ENCODE measurements at regions not wholly inside any gene's neighbourhood (a gene's known extent, or its start where the extent isn't known, plus 50 kb on each side); places are given as distances from the start of the nearest gene placed in this dataset.

DNA sequence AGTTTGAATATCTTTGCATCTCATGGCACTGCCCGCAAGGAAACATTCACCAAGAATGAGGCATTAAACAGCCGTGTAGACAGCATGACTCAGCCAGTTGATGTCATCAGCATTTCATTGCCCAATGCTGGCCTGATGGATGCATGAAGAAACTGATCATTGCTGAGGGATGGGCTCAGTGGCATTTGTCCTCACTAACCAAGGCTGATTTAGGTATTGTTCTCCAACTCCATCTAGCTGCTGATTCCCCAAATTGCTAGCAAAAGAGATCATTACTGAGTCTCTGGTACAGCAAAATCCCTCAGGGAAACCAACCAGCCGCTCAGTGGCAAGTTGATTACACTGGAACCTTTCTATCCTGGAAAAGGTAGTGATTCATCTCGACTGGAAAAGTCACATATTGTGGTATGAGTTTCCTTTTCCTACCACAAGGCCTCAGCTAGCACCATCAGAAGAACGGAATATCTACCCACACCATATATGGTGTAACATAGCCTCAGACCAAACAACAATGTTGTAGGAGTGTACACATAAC is 186.5 kb upstream of the GAP43 start (continued):
- TF ChIP-seq, protein P1, sequence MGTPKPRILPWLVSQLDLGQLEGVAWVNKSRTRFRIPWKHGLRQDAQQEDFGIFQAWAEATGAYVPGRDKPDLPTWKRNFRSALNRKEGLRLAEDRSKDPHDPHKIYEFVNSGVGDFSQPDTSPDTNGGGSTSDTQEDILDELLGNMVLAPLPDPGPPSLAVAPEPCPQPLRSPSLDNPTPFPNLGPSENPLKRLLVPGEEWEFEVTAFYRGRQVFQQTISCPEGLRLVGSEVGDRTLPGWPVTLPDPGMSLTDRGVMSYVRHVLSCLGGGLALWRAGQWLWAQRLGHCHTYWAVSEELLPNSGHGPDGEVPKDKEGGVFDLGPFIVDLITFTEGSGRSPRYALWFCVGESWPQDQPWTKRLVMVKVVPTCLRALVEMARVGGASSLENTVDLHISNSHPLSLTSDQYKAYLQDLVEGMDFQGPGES (IDR thresholded peaks at IDR 0.05) = no peak
- TF ChIP-seq NR2C1 (IDR thresholded peaks at IDR 0.05) = no peak
- no peak for TF ChIP-seq CBX5 (IDR thresholded peaks at IDR 0.05; ENCODE audit: low read depth)
- no peak for TF ChIP-seq ZNF207 (IDR thresholded peaks at IDR 0.05; ENCODE audit: borderline replicate concordance)

DNA sequence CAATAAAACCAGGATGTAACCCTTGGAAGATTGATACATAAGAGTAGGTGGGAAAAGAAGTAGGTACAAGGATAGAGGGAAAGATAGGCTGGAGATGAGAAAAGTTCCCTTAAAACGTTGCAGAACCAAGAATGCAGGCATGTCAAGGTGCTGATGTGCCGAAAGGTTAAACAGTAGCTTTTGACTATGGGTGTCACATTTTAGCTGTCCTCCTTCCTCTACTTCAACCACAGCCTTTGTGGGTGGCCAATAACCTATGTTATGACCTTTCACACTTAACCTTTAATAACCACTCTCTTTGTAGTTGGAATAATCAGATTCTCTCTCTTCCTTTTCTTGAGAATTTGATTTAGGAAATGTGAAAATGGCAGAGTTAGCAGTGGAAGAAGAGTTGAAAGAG is 184.5 kb upstream of the GAP43 start:
- H2AFZ ChIP-seq (ENCODE audit: control insufficient read depth, low read depth, low read length) = no peak overlapping the region
- no peak overlapping the region for H3K4me2 ChIP-seq (ENCODE audit: control insufficient read depth, insufficient read depth)
- H3K27ac ChIP-seq (ENCODE audit: control insufficient read depth, insufficient read depth) = no peak overlapping the region
- ChIA-PET POLR2A (no interaction called here), CTCF (no interaction called here), SMC1A (ENCODE audit: uncharacterized antibody, unreplicated experiment) (interaction anchor here (1.1 to 1.5 kb wide), 2 partner anchors 23 to 47 kb away, joined by 3 read pairs; no protein-coding TSS in a partner anchor), RAD21 (ENCODE audit: unreplicated experiment) (no interaction called here)
- no peaks in the 10 kb centered on the region for H4K20me1 ChIP-seq (ENCODE audit: control insufficient read depth, insufficient read depth)
- in situ Hi-C loops (cut with MboI) = no loop called here
- no peaks in the 10 kb centered on the region for H3K36me3 ChIP-seq (ENCODE audit: control insufficient read depth in 2 of 2, insufficient read depth in 2 of 2, low read length in 1 of 2)
- ATAC-seq (no peak), DNase-seq (ENCODE audit: low read depth, low spot score) (no peak), FAIRE-seq (no peak)
- no TSS peak for BruUV-seq (replicated peaks)
- H3K4me1 ChIP-seq (ENCODE audit: control insufficient read depth, insufficient read depth, low read length) = no peaks in the 10 kb centered on the region
- H3K79me2 ChIP-seq (ENCODE audit: control insufficient read depth, insufficient read depth, low read length) = no peaks in the 10 kb centered on the region
- H3K27me3 ChIP-seq (replicated peaks in 1 of 2; ENCODE audit: control insufficient read depth in 2 of 2, insufficient read depth in 2 of 2, low read length in 1 of 2) = no peaks in the 10 kb centered on the region
- no peak overlapping the region for H3K9ac ChIP-seq (ENCODE audit: control insufficient read depth, insufficient read depth, low read length)
- 41% methylated on average over 2 of the region's 2 CpGs for WGBS (ENCODE audit: insufficient coverage, insufficient replicate concordance, low lambda C conversion rate, missing lambda C conversion rate)
- intact Hi-C loops (cut with micrococcal nuclease; ENCODE audit: unreplicated experiment) = no loop called here
- H3K4me3 ChIP-seq = no peak overlapping the region
- H3K9me3 ChIP-seq (replicated peaks; ENCODE audit: control insufficient read depth, insufficient read depth, low read length) = no peaks in the 10 kb centered on the region
- TF ChIP-seq, protein P2, sequence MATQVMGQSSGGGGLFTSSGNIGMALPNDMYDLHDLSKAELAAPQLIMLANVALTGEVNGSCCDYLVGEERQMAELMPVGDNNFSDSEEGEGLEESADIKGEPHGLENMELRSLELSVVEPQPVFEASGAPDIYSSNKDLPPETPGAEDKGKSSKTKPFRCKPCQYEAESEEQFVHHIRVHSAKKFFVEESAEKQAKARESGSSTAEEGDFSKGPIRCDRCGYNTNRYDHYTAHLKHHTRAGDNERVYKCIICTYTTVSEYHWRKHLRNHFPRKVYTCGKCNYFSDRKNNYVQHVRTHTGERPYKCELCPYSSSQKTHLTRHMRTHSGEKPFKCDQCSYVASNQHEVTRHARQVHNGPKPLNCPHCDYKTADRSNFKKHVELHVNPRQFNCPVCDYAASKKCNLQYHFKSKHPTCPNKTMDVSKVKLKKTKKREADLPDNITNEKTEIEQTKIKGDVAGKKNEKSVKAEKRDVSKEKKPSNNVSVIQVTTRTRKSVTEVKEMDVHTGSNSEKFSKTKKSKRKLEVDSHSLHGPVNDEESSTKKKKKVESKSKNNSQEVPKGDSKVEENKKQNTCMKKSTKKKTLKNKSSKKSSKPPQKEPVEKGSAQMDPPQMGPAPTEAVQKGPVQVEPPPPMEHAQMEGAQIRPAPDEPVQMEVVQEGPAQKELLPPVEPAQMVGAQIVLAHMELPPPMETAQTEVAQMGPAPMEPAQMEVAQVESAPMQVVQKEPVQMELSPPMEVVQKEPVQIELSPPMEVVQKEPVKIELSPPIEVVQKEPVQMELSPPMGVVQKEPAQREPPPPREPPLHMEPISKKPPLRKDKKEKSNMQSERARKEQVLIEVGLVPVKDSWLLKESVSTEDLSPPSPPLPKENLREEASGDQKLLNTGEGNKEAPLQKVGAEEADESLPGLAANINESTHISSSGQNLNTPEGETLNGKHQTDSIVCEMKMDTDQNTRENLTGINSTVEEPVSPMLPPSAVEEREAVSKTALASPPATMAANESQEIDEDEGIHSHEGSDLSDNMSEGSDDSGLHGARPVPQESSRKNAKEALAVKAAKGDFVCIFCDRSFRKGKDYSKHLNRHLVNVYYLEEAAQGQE (IDR thresholded peaks at IDR 0.05; ENCODE audit: low read depth, low read length) = no peak
- TF ChIP-seq TARDBP (IDR thresholded peaks at IDR 0.05; ENCODE audit: borderline replicate concordance) = no peak
- no peak for TF ChIP-seq ZNF217 (IDR thresholded peaks at IDR 0.05)
- no peak for TF ChIP-seq NFYB (IDR thresholded peaks at IDR 0.05; ENCODE audit: insufficient read depth, low read depth, low read length)
- TF ChIP-seq YY1 (IDR thresholded peaks at IDR 0.05; ENCODE audit: low read depth, low read length) = no peak
- TF ChIP-seq FOS (IDR thresholded peaks at IDR 0.05; ENCODE audit: borderline replicate concordance, extremely low read depth, insufficient read length) = no peak
- TF ChIP-seq, protein P3, sequence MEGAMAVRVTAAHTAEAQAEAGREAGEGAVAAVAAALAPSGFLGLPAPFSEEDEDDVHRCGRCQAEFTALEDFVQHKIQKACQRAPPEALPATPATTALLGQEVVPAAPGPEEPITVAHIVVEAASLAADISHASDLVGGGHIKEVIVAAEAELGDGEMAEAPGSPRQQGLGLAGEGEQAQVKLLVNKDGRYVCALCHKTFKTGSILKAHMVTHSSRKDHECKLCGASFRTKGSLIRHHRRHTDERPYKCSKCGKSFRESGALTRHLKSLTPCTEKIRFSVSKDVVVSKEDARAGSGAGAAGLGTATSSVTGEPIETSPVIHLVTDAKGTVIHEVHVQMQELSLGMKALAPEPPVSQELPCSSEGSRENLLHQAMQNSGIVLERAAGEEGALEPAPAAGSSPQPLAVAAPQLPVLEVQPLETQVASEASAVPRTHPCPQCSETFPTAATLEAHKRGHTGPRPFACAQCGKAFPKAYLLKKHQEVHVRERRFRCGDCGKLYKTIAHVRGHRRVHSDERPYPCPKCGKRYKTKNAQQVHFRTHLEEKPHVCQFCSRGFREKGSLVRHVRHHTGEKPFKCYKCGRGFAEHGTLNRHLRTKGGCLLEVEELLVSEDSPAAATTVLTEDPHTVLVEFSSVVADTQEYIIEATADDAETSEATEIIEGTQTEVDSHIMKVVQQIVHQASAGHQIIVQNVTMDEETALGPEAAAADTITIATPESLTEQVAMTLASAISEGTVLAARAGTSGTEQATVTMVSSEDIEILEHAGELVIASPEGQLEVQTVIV (IDR thresholded peaks at IDR 0.05; ENCODE audit: borderline replicate concordance, partially characterized antibody) = no peak
- no peak for TF ChIP-seq SRF (IDR thresholded peaks at IDR 0.05; ENCODE audit: low read depth in 2 of 2, low read length in 2 of 2)
- TF ChIP-seq, protein P4, sequence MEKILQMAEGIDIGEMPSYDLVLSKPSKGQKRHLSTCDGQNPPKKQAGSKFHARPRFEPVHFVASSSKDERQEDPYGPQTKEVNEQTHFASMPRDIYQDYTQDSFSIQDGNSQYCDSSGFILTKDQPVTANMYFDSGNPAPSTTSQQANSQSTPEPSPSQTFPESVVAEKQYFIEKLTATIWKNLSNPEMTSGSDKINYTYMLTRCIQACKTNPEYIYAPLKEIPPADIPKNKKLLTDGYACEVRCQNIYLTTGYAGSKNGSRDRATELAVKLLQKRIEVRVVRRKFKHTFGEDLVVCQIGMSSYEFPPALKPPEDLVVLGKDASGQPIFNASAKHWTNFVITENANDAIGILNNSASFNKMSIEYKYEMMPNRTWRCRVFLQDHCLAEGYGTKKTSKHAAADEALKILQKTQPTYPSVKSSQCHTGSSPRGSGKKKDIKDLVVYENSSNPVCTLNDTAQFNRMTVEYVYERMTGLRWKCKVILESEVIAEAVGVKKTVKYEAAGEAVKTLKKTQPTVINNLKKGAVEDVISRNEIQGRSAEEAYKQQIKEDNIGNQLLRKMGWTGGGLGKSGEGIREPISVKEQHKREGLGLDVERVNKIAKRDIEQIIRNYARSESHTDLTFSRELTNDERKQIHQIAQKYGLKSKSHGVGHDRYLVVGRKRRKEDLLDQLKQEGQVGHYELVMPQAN (conservative IDR thresholded peaks at IDR 0.05) = no peak
- TF ChIP-seq CHD4 (IDR thresholded peaks at IDR 0.05) = no peak
- no peak for TF ChIP-seq HDAC6 (IDR thresholded peaks at IDR 0.05; ENCODE audit: unreplicated experiment)
